CD4-positive, alpha-beta T cell treated with Interleukin-15 for 4 hours (primary cell): ENCODE measurements at regions not wholly inside any gene's neighbourhood (a gene's known extent, or its start where the extent isn't known, plus 50 kb on each side); places are given as distances from the start of the nearest gene placed in this dataset.

Source experiments
- DNase-seq: peaks from one replicate; pipeline ENCODE4 v3.0.0-alpha.2; 2020; ENCODE audit warnings: low spot score

DNA sequence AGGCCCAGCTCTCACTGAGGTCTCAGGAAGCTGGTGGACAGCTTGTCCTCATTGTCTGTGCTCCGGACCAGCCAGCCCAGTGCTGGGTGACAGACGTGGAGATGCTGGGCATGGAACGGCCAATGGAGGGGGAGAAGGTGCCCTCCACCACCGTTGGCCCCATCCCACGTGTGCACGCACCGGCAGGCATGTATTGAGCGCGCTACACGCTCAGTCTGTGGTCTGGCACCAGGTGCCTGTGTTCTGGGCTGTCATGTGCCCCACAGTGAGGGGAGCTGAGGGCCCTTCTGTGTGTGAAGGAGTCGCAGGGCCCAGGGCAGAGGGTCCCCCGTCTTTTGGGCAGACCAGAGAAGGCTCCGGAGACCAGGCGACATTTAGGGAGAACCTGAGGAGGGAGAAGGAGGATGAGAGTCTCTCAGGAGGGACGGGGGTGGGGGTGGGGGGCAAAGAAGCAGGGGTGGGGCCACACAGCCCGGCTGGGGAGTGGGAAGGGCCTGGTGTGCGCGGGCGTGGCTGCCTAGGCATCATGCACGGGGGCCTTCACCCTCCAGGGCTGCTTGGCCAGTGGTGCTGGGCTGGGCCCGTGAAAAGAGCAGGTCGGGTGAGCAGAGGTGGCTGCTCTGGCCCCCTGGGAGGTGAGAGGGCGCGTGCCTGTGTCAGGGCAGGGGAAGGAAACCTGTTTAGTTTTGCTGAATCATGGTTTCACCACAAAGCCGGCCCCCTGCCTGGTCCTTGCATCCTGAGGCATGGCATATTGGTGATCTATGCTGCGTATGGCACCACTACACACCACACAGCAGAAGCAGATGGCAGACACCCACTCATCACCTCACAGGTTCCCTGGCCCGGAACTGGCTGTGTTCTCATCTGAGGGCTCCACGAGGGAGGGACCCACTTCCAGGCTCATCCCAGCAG lies 86.7 kb upstream of the TTC34 start:
- no peak for DNase-seq

DNA sequence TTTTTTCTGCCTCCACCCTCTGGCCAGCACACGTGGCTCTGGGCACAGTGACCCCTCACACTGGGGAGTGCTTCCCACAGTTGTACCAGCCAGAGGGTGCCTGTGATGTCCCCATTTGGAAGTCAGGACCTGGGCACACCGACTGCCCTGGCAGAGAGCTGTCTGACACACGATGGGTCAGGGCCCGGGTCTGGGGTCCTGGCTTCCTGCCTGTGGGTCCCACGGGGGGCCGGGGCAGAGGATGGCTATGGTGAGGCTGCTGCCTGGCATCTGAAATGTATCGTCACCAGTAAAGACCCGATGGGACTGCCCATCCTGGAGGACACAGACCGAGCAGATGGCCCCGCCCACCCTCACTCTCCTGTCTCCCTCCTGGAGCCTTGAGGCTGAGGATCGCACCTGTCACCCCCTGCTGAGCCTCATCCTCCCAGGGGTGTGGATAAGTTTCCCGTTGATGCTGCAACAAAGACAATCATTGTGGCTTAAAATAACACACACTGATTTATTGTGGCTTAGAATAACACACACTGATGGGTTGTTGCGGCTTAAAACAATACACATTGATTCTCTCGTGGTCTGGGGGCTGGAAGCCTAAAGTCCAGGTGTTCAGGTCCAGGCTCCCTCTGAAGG lies 88.8 kb upstream of the TTC34 start:
- DNase-seq: no peak

DNA sequence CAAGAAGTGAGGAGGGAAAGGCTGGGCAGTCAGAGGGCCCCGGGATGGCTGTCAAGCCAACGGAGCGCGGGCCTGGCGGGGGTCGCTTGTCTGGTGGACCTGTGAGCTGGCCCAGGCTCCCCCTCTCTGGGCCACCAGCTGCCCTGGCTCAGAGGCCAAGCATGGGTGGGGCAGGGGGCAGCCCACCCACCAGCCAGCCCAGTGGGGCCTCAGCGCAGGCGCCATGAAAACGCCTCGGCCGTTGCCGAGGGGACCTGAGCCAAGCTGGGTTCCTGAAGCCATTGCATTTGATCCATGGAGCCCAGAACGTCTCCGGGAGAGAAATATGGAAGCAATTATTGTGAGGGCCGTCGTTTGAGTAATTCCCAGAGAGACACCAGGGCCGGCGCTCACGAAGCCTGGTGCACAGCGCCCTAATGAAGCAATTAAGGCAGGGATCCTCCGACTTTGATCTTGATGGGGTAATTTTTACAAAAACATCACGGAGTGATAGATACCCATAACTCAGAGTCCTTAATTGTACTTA lies 90.5 kb upstream of the TTC34 start:
- DNase-seq: no peak

DNA sequence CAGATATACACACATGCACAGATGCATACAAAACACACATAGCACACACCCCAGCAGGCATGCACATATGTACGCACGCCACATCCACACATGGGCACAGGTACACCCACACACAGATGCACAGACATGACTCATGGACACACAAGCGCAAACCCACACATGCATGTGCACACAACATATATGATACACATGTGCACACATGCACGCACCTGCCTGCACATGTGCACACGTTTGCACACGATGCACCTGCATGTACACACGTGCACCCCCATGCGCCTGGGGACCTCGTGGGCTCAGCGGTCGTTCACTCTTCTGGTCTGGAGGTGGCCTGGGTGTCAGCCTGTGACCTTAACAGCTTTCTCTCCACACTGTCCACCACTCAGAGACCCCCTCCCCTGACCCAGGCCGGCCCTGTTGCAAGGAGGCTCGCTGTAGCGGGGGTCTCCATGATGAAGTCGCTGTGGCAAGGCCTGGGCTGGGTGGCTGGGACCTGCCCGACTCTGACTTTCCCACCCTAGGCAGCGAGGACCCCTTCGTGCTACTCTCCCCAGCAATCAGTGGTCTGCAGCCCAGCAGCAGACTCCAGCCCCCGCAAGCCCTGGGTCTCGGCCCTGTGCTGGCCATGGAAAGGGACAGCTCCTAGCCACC lies 92.1 kb upstream of the TTC34 start:
- no peak for DNase-seq

DNA sequence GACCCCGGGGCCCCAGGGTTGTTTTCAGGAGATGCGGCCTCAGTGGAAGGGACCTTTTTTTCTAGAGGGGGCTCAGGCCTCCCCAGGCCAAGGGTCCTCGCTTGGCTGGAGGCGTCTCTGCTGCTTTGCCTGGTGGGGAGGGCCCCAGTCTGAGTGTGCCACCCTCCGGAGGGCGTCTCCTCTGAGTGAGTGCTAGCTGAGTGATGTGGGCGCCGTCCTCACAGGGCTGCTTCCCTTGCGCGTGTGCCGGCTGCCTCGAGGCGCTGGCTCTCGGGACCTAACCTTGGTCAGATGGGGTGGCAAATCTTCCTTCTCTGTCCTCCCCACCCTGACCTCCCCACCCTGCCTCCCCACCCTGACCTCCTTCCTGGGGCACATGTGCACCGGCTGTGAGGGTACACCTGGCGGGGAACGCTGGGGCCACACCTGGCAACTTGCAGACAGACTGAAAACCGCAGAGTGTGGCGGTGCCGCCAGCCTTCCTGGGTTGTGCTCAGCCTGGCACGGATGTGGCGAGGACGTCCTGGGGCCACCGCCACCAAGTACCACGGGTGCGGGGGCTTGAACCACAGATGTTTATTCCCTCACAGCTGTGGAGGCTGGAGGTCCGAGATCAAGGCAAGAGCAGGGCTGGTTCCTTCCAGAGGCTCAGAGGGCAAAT lies 93.0 kb upstream of the TTC34 start:
- peak; percentile 19 for DNase-seq

DNA sequence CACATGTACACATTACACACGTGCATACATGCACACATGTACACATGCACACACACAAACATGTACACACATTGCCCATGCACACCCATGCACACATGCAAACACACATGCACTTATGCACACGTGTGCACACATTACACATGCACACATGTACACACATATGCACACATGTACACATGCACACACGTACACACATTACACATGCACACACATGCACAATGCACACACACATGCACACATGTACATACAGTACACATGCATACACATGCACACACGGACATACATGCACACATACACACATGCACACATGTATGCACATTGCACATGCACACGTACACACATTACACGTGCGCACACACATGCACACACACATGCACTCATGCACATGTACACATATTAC lies 95.3 kb upstream of the TTC34 start:
- no peak for DNase-seq

DNA sequence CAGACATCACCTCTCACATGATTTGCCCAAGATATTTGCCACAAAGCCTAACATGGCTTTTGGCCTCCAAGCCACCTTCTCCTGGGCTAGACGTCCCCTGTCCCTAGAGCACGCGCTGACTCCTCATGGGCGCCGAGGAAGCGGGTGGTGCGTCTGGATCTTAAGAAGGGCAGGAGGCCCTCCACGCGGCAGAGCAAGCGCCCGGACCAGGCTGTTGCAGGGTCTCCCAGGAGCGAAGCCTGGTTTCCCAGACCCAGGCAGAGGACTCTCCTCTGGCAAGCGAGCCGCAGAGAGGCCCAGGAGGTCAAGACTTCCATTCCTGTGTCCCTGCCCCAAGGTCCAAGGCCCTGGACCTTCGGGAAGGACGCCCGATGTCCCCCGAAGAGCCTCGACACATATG lies 101.7 kb upstream of the TTC34 start:
- no peak for DNase-seq

DNA sequence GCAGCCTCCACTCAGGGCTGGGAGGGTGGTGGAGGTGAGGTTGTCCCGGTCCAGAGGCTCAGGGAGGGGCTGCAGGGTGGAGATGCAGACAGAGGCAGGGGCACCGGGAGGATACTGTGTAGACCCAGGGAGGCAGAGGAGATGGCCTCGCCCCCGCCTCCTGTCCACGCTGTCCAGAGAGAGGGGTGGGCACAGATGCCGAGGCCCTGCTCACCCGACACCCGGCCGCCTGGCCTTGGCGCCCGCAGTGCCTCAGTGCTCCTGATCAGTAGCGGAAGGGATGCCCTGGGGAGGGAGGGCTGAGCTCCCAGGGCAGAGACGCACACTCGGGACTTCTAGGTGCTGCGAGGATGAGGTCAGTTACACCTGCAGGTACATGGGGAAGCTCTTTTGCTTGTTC lies 102.7 kb upstream of the TTC34 start:
- no peak for DNase-seq

DNA sequence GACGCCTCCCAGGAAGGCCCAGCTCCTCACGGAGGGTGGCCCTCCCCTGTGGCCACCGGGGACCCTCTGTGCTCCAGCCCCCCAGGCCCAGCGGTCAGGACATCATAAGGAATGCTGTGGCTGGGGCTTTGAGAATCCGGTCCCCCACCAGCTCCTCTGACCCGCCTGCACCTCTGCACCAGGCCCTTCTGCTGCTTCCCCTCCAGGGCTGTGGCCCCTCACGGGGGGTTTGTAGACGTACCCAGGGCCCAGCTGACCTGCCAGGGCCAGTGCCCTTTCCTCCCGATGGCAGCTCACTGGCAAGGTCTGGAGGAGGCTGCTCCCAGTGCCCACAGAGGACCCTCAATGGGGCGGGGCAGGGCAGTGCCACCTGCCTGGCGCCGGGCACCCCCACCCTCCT lies 103.9 kb upstream of the TTC34 start:
- DNase-seq: no peak

DNA sequence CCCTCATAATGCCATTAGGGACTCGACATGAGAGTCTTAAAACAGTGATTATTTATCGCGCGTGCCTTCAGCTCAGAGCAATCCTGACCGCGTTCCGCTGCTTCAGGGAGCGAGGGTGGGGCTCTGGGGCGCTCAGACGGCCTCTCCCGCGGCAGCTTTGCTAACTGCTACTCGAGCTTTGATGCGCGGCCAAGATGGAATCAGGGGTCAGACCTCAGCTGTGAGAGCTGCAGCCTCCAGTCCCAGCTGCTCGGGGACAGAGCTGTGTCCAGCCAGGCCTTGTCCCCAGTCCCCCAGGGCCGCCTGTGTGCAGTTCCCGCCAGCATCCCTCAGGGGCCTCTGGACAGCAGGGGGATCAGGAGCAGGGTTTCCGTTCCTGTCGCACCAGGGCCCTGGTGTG lies 104.6 kb upstream of the TTC34 start:
- DNase-seq: no peak

DNA sequence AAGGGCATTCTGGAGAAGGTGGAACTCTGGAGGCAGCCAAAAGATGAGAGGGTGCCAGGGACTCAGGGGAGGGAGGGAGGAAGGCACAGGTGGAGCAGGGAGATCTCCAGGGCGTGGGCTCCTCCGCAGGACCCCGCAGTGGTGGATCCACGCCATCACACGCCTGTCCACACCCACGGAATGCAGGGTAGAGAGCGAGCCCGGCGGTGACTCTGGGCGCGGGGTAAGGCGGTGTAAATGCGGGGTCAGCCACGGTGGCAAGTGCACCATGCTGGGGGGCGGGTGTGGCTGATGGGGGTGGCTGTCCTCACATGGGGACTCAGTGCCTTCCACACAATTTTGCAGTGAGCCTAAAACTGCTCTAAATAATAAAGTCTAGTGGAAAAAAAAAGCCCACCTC lies 105.1 kb upstream of the TTC34 start:
- DNase-seq: no peak

DNA sequence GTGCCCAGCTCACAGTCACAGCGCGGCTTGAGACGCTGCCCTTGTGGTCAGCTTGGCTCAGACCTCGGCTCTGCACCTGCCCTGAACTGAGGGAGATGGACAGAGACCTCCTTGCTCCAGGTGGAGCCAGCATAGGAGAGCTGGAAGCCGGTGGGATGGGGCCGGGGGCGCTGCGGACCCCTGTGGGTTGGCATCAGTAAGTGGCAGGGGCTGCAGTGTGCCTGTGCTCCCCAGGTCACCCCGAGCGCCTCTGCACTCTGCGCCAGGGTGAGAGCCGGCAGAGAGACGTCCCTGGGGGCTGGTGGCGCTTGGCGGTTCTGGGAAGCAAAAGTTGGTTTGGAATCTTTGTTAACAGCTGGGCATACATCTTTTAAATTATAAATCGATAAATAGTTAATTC lies 105.6 kb upstream of the TTC34 start:
- no peak for DNase-seq

DNA sequence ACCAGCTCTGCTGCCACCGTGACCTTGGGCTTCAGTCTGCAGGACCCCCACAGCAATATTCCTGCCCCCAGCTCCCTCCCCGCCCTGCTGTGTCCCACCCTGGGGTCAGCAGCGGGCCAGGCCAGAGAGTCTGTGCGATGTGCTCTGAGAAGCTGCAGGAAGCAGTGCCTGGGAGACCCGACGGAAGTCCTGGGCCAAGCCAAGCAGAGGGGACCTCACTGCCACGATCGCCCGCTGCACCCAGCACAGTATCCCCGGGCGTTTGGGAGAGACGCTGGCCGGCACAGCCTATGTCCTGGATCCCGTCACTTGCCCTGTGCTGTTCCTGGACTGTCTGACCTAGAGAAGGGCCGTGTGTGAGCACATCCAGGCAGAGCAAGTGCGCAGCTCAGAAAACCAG lies 106.6 kb upstream of the TTC34 start:
- no peak for DNase-seq

DNA sequence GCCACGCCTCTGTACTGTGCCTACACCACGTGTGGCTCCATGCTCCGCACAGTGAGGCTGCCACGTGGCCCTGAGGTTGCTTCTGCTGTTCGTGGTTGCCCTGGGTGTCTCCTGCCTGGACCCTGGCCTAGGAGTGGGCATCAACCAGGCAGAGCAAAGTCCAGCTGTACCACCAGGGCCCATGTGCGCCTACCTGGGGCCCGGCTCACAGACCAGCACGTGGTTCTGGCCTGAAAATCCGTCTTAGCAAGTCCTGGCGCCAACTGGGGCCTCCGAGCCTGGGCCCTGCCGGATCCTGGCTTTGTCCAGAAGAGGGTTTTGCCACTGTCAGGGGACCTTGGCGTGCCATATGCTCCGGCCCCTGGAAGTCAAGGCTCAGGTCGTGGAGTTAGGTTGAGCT lies 107.1 kb upstream of the TTC34 start:
- no peak for DNase-seq

DNA sequence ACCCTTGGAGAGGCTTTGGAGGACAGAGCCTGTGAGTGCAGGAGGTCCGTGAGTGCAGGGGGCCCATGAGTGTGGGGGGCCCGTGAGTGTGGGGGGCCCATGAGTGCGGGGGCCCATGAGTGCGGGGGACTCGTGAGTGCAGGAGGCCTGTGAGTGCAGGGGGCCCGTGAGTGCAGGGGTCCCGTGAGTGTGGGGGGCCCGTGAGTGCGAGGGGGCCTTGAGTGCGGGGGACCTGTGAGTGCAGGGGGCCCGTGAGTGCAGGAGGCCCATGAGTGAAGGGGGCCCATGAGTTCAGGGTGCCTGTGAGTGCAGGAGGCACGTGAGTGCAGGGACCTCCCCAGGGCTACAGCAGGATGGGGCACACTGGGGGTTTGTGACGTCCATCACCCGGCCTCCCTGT lies 108.3 kb upstream of the TTC34 start:
- no peak for DNase-seq

DNA sequence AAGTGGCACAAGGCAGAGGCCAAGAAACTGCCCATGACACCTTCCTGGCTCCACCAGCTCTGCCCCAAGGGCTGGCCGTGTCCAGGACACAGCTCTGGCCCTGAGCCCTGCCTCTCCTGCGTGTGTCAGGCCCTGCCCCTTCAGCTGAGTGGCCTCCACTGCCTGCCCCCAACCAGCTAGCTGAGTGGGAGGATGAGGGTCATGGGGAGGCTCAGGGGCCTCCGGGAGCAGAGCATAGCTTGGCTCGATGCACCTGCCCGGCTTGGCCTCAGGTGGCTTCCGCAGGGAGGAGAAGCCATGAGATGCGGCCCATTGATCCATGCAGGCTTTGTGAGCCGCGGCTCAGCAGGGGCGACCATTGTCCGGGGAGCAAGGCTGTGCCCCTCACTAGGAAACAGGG lies 108.7 kb upstream of the TTC34 start:
- DNase-seq: no peak

DNA sequence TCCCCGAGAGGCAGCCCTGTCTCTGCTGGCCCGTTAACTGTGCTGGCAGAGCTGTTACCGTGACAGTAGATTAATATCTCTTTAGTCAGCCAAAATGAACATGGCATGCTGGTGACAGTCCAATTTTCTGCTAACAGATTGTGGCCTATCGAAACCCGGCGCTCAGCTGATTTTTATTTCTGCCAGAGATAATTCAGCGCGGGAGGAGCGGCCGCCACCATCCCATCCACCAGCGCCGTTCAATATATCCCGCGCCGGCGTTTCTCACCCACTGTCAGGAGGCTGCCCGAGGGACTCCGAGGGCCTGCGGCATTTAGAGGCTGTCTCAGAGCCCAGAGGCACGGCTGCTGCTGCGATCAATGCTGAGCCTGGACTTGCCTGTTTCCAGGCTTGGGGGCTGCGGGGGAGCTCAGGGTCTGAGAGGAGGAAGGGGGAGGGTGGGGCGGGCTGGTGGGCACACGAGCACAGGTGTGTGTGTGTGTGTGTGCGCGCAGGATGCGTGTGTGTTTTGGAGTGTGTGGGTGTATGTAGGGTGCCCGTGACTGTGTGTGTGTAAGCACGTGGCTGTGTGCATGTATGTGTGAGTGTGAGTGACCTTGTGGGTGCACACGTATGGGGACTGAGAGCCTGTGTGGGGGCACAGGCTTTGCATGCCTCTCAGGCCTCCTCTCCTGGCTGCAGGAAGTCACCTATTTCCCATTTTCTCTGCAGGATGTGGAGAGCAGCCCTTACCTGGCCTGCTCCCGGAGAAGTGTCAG lies 109.7 kb upstream of the ACTRT2 start:
- DNase-seq: no peak

DNA sequence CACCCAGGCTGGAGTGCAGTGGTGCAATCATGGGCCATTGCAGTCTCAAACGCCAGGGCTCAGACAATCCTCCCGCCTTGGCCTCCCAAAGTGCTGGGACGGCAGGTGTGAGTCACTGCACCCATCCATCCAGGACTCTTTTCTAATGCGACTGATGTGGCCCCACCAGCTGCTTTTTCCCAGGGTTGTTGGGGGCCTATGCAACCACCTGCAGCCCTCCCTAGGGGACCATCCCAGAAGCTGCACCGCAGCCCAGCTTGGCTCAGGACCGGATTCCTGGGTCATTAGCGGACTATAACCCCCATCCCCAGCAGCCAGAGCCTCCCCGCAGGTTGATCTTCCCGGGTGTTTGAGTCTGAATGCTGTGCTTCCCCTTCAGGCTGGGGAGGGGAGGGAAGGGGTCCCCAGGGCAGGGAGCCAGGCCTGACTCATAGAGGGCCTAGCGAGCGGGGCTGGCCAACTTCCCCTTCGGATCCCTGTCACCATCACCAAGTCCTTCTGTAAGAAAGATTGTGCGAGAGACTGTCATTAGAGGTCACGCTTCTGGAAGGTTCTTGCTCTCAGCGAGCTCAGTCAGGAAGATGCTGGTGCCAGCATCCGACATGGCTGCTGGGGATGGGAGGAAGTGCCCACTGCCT lies 108.7 kb upstream of the ACTRT2 start:
- no peak for DNase-seq

DNA sequence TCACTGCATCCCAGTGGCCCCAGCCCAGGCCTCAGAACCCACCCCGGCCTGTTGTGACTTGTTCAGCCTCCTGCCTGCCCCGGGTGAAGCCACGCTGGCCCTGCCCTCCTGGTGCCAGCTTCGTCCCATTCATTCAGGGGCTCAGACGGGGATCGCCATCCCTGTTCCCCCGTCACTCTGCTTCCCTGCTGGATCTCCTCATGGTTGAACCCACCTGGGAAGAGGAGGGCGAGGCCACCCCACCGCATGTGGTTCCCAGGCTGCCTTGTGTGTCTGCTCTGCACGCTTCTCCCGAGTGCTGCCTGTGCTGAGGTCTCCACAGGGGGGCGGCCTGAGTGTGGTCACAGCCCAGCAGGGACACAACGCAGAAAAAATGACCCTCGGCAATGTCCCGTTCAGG lies 108.2 kb upstream of the ACTRT2 start:
- DNase-seq: no peak

DNA sequence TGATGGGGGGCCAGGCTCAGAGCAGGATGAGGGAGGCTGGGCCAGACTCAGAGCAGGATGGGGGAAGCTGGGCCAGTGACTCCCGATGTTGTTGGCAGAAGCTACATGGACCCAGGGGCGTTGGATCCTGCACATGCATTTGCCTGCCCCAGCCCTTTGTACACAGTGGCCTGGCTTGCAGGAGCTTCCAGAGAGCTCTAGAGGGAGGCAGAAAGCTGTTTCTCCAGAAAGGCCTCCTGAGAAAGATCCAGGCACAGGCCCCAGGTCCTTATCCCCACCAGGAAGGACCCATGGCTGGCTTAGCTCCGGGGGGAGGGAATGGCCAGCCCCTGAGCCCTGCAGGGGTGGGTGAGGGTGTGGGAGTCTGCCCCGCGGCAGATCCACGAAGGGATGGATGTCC lies 106.6 kb upstream of the ACTRT2 start:
- no peak for DNase-seq

DNA sequence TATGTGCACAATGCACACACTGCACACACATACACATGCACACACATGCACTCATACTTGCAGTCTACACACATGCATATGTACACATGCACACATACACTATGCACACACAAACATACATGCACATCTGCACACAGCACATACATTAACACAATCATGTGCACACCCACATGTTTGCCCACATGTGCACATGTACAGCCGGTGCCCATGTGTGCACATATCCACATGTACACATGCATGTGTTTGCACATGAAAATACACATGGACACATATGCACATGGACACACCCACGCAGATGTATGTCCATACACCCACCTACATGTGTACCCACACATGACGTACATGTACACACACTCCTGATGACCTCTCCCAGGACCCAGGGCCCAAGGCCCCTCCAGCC lies 105.1 kb upstream of the ACTRT2 start:
- no peak for DNase-seq
